ENCODE measurements at regions not wholly inside any gene's neighbourhood (a gene's known extent, or its start where the extent isn't known, plus 50 kb on each side); places are given as distances from the start of the nearest gene placed in this dataset.

- TF ChIP-seq, protein P1, sequence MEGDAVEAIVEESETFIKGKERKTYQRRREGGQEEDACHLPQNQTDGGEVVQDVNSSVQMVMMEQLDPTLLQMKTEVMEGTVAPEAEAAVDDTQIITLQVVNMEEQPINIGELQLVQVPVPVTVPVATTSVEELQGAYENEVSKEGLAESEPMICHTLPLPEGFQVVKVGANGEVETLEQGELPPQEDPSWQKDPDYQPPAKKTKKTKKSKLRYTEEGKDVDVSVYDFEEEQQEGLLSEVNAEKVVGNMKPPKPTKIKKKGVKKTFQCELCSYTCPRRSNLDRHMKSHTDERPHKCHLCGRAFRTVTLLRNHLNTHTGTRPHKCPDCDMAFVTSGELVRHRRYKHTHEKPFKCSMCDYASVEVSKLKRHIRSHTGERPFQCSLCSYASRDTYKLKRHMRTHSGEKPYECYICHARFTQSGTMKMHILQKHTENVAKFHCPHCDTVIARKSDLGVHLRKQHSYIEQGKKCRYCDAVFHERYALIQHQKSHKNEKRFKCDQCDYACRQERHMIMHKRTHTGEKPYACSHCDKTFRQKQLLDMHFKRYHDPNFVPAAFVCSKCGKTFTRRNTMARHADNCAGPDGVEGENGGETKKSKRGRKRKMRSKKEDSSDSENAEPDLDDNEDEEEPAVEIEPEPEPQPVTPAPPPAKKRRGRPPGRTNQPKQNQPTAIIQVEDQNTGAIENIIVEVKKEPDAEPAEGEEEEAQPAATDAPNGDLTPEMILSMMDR (IDR thresholded peaks at IDR 0.05), result no peak
- no peak for TF ChIP-seq POLR2A (IDR thresholded peaks at IDR 0.05)
These were observed 51.0 kb upstream of the PICALM start for GRCh38 chr11:86119906-86120305.

Measured in thyroid gland (tissue), 4 donors.